ENCODE measurements at regions not wholly inside any gene's neighbourhood (a gene's known extent, or its start where the extent isn't known, plus 50 kb on each side); places are given as distances from the start of the nearest gene placed in this dataset.

GRCh38 chr13:47678201-47678968 is 322.7 kb downstream of the SUCLA2 start:
- POLR2A ChIA-PET, result no interaction called here
- Histone ChIP-seq H3K36me3 (ENCODE audit: control insufficient read depth in 2 of 2, insufficient read depth in 1 of 2, low read length in 2 of 2) (no peaks in the 10 kb centered on the region), H3K9me3 (ENCODE audit: control insufficient read depth, insufficient read depth, low read depth, low read length) (no peaks in the 10 kb centered on the region), H3K27ac (ENCODE audit: extremely low read depth, low read depth, low read length) (no peak overlapping the region), H3K4me3 (ENCODE audit: low read depth, low read length) (no peak overlapping the region), H3K4me1 (ENCODE audit: control insufficient read depth, insufficient read depth, low read length) (no peaks in the 10 kb centered on the region)
- TF ChIP-seq, protein P1, sequence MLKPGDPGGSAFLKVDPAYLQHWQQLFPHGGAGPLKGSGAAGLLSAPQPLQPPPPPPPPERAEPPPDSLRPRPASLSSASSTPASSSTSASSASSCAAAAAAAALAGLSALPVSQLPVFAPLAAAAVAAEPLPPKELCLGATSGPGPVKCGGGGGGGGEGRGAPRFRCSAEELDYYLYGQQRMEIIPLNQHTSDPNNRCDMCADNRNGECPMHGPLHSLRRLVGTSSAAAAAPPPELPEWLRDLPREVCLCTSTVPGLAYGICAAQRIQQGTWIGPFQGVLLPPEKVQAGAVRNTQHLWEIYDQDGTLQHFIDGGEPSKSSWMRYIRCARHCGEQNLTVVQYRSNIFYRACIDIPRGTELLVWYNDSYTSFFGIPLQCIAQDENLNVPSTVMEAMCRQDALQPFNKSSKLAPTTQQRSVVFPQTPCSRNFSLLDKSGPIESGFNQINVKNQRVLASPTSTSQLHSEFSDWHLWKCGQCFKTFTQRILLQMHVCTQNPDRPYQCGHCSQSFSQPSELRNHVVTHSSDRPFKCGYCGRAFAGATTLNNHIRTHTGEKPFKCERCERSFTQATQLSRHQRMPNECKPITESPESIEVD (tag by site-specific recombination; IDR thresholded peaks at IDR 0.05), result no peak
- no peak for TF ChIP-seq ZNF416 (tag by site-specific recombination; IDR thresholded peaks at IDR 0.05)
- TF ChIP-seq TSHZ1 (tag by site-specific recombination; IDR thresholded peaks at IDR 0.05; ENCODE audit: borderline replicate concordance), result no peak
- CTCF ChIA-PET, result interaction anchor here (0.7 kb wide), 1 partner anchor 131 kb away, joined by 3 read pairs; no protein-coding TSS in a partner anchor

DNA sequence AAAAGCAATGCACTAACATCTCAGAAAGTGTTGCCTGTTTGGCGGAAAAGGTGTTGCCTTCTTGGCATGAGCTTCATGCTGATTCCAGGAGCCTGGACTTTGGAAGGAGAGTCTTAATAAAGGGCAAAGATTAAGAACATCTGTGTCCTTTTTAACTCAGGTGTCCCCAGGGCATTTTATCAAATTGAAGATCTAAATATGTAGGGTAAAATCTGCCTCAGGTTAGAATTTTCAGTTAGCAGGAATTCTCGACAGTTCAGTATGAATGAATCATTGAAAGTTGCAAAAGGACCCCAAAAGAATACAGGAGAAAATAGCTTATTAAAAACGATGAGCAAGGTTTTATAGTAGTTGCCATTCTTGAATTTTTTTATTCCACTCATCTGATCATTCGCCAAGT is 325.2 kb downstream of the SUCLA2 start:
- TF ChIP-seq, protein P2, sequence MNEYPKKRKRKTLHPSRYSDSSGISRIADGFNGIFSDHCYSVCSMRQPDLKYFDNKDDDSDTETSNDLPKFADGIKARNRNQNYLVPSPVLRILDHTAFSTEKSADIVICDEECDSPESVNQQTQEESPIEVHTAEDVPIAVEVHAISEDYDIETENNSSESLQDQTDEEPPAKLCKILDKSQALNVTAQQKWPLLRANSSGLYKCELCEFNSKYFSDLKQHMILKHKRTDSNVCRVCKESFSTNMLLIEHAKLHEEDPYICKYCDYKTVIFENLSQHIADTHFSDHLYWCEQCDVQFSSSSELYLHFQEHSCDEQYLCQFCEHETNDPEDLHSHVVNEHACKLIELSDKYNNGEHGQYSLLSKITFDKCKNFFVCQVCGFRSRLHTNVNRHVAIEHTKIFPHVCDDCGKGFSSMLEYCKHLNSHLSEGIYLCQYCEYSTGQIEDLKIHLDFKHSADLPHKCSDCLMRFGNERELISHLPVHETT (tag by site-specific recombination; IDR thresholded peaks at IDR 0.05), result no peak
- no peak for TF ChIP-seq ZNF747 (tag by site-specific recombination; IDR thresholded peaks at IDR 0.05)
- Histone ChIP-seq H3K27ac (ENCODE audit: extremely low read depth, low read depth, low read length) (no peak overlapping the region), H3K4me3 (ENCODE audit: low read depth, low read length) (no peak overlapping the region), H3K4me1 (ENCODE audit: control insufficient read depth, insufficient read depth, low read length) (no peaks in the 10 kb centered on the region), H3K9me3 (ENCODE audit: control insufficient read depth, insufficient read depth, low read depth, low read length) (no peaks in the 10 kb centered on the region), H3K36me3 (ENCODE audit: control insufficient read depth in 2 of 2, insufficient read depth in 1 of 2, low read length in 2 of 2) (no peaks in the 10 kb centered on the region)
- ChIA-PET CTCF (no interaction called here), POLR2A (no interaction called here)

- H3K4me3 ChIP-seq (ENCODE audit: low read depth, low read length), result no peak overlapping the region
- no peak overlapping the region for H3K27ac ChIP-seq (ENCODE audit: extremely low read depth, low read depth, low read length)
- no peaks in the 10 kb centered on the region for H3K36me3 ChIP-seq (ENCODE audit: control insufficient read depth in 2 of 2, insufficient read depth in 1 of 2, low read length in 2 of 2)
- TF ChIP-seq ZNF561 (tag by site-specific recombination; IDR thresholded peaks at IDR 0.05; ENCODE audit: borderline replicate concordance), result no peak
- TF ChIP-seq ZNF514 (tag by site-specific recombination; IDR thresholded peaks at IDR 0.05), result no peak
- no peak for TF ChIP-seq ZNF132 (tag by site-specific recombination; IDR thresholded peaks at IDR 0.05; ENCODE audit: borderline replicate concordance)
- no peak for TF ChIP-seq ZNF837 (tag by site-specific recombination; IDR thresholded peaks at IDR 0.05)
- TF ChIP-seq GLI2 (tag by site-specific recombination; IDR thresholded peaks at IDR 0.05; ENCODE audit: borderline replicate concordance, low read depth), result no peak
- TF ChIP-seq ZNF473 (tag by site-specific recombination; IDR thresholded peaks at IDR 0.05), result no peak
- TF ChIP-seq ZNF335 (tag by site-specific recombination; conservative IDR thresholded peaks at IDR 0.05), result no peak
- no peak for TF ChIP-seq ELK4 (IDR thresholded peaks at IDR 0.05; ENCODE audit: borderline replicate concordance, low read depth, low read length)
- no peak for TF ChIP-seq ZNF558 (tag by site-specific recombination; IDR thresholded peaks at IDR 0.05)
- TF ChIP-seq ZNF112 (tag by site-specific recombination; IDR thresholded peaks at IDR 0.05), result no peak
- TF ChIP-seq RBAK (tag by site-specific recombination; IDR thresholded peaks at IDR 0.05), result no peak
- TF ChIP-seq ZXDB (tag by site-specific recombination; IDR thresholded peaks at IDR 0.05), result no peak
- TF ChIP-seq ZNF175 (tag by site-specific recombination; IDR thresholded peaks at IDR 0.05), result no peak
- TF ChIP-seq ZNF624 (tag by site-specific recombination; IDR thresholded peaks at IDR 0.05), result no peak
- no peak for TF ChIP-seq KLF7 (tag by site-specific recombination; IDR thresholded peaks at IDR 0.05; ENCODE audit: borderline replicate concordance)
- TF ChIP-seq ZNF426 (tag by site-specific recombination; IDR thresholded peaks at IDR 0.05), result no peak
- TF ChIP-seq ZNF214 (tag by site-specific recombination; IDR thresholded peaks at IDR 0.05; ENCODE audit: borderline replicate concordance), result no peak
- POLR2A ChIA-PET, result no interaction called here
- H3K4me1 ChIP-seq (ENCODE audit: control insufficient read depth, insufficient read depth, low read length), result no peaks in the 10 kb centered on the region
- CTCF ChIA-PET, result no interaction called here
- H3K9me3 ChIP-seq (ENCODE audit: control insufficient read depth, insufficient read depth, low read depth, low read length), result no peaks in the 10 kb centered on the region
These were observed 327.8 kb downstream of the SUCLA2 start for GRCh38 chr13:47673009-47673850.
